ENCODE measurements at regions not wholly inside any gene's neighbourhood (a gene's known extent, or its start where the extent isn't known, plus 50 kb on each side); places are given as distances from the start of the nearest gene placed in this dataset.

GRCh38 chr9:86856259-86856658 lies 91.0 kb downstream of the GAS1 start:
- Histone ChIP-seq H3K9me3 (ENCODE audit: control extremely low read depth in 1 of 3, control insufficient read depth in 2 of 3, insufficient read depth in 1 of 3, low read length in 2 of 3) (no peaks in the 10 kb centered on the region), H3K79me2 (ENCODE audit: control insufficient read depth, insufficient read depth, low read length) (no peaks in the 10 kb centered on the region), H3K27ac (ENCODE audit: low read length in 2 of 2) (no peak overlapping the region), H3K4me2 (replicated peaks; ENCODE audit: low read depth, low read length, poor library complexity, severe bottlenecking) (no peak overlapping the region), H3K4me3 (ENCODE audit: control extremely low read depth in 1 of 5, extremely low read depth in 1 of 5, insufficient read depth in 1 of 5, low read depth in 2 of 5, low read length in 4 of 5) (no peak overlapping the region), H3K9ac (ENCODE audit: low read length) (no peak overlapping the region), H3K36me3 (replicated peaks in 1 of 2; ENCODE audit: control extremely low read depth in 1 of 2, control insufficient read depth in 1 of 2, extremely low read depth in 1 of 2, insufficient read depth in 2 of 2, low read length in 1 of 2) (no peaks in the 10 kb centered on the region), H3K27me3 (replicated peaks in 1 of 4; ENCODE audit: control extremely low read depth in 1 of 4, control insufficient read depth in 3 of 4, insufficient read depth in 4 of 4, low read length in 3 of 4) (no peaks in the 10 kb centered on the region), H2AFZ (ENCODE audit: insufficient read depth, low read depth, low read length, poor library complexity, severe bottlenecking) (no peak overlapping the region), H4K20me1 (ENCODE audit: control insufficient read depth, insufficient read depth, low read length, poor library complexity, severe bottlenecking) (no peaks in the 10 kb centered on the region), H3K4me1 (ENCODE audit: control insufficient read depth in 2 of 2, insufficient read depth in 2 of 2, low read length in 2 of 2) (no peaks in the 10 kb centered on the region)
- Mint-ChIP-seq H3K4me3 (no peak overlapping the region), H3K27me3 (no peaks in the 10 kb centered on the region), H3K9me3 (ENCODE audit: insufficient read depth) (no peaks in the 10 kb centered on the region), H3K4me1 (no peaks in the 10 kb centered on the region), H3K27ac (no peak overlapping the region)
- WGBS (ENCODE audit: insufficient coverage) = 100% methylated on average over 2 of the region's 3 CpGs
- intact Hi-C loops (cut with micrococcal nuclease) = no loop called here
- CTCF ChIA-PET = no interaction called here
- DNase-seq (no peak), ATAC-seq (ENCODE audit: low read depth) (no peak)
- POLR2A ChIA-PET = no interaction called here
- no peak for TF ChIP-seq EZH2 (IDR thresholded peaks at IDR 0.05; ENCODE audit: borderline replicate concordance, insufficient read depth, low read depth, low read length, poor library complexity, severe bottlenecking)
- no peak for TF ChIP-seq CTCF (IDR thresholded peaks at IDR 0.05)

- Histone ChIP-seq H3K36me3 (replicated peaks in 1 of 2; ENCODE audit: control extremely low read depth in 1 of 2, control insufficient read depth in 1 of 2, extremely low read depth in 1 of 2, insufficient read depth in 2 of 2, low read length in 1 of 2) (no peaks in the 10 kb centered on the region), H3K4me3 (ENCODE audit: control extremely low read depth in 1 of 5, extremely low read depth in 1 of 5, insufficient read depth in 1 of 5, low read depth in 2 of 5, low read length in 4 of 5) (no peak overlapping the region), H2AFZ (ENCODE audit: insufficient read depth, low read depth, low read length, poor library complexity, severe bottlenecking) (no peak overlapping the region), H3K9ac (ENCODE audit: low read length) (no peak overlapping the region), H3K4me2 (replicated peaks; ENCODE audit: low read depth, low read length, poor library complexity, severe bottlenecking) (no peak overlapping the region), H3K27me3 (replicated peaks in 1 of 4; ENCODE audit: control extremely low read depth in 1 of 4, control insufficient read depth in 3 of 4, insufficient read depth in 4 of 4, low read length in 3 of 4) (no peaks in the 10 kb centered on the region), H3K4me1 (ENCODE audit: control insufficient read depth in 2 of 2, insufficient read depth in 2 of 2, low read length in 2 of 2) (no peaks in the 10 kb centered on the region), H3K9me3 (ENCODE audit: control extremely low read depth in 1 of 3, control insufficient read depth in 2 of 3, insufficient read depth in 1 of 3, low read length in 2 of 3) (no peaks in the 10 kb centered on the region), H3K79me2 (ENCODE audit: control insufficient read depth, insufficient read depth, low read length) (no peaks in the 10 kb centered on the region), H4K20me1 (ENCODE audit: control insufficient read depth, insufficient read depth, low read length, poor library complexity, severe bottlenecking) (no peaks in the 10 kb centered on the region), H3K27ac (ENCODE audit: low read length in 2 of 2) (no peak overlapping the region)
- CTCF ChIA-PET = no interaction called here
- DNase-seq (no peak), ATAC-seq (ENCODE audit: low read depth) (no peak)
- Mint-ChIP-seq H3K9me3 (ENCODE audit: insufficient read depth) (no peaks in the 10 kb centered on the region), H3K27me3 (no peaks in the 10 kb centered on the region), H3K4me3 (no peak overlapping the region), H3K4me1 (no peaks in the 10 kb centered on the region), H3K27ac (no peak overlapping the region)
- WGBS (ENCODE audit: insufficient coverage) = 30% methylated on average over 2 of the region's 5 CpGs
- POLR2A ChIA-PET = no interaction called here
- intact Hi-C loops (cut with micrococcal nuclease) = no loop called here
- TF ChIP-seq CTCF (IDR thresholded peaks at IDR 0.05) (no peak), EZH2 (IDR thresholded peaks at IDR 0.05; ENCODE audit: borderline replicate concordance, insufficient read depth, low read depth, low read length, poor library complexity, severe bottlenecking) (no peak)
These were observed 92.3 kb downstream of the GAS1 start for GRCh38 chr9:86854898-86855523.
